SK-N-SH treated with all-trans-retinoic acid at 6 μM for 48 hours (cell line): ENCODE measurements at regions not wholly inside any gene's neighbourhood (a gene's known extent, or its start where the extent isn't known, plus 50 kb on each side); places are given as distances from the start of the nearest gene placed in this dataset.
"Not testable (repeated sequence)": the region's sequence is repeated elsewhere in the genome, so short reads cannot be mapped to it uniquely, and the experiment has no call there.

ENCODE experiments used
- ATAC-seq: fragments of 200-7000 bp; cut with Tn5 transposase; 3 replicates; pipeline ENCODE4 v1.9.1; 2020; ENCODE audit warnings: mild to moderate bottlenecking, moderate library complexity
- ARNTL ChIP-seq: fragments of 450-650 bp; formaldehyde crosslinking; IDR thresholded peaks from 2 replicates; pipeline ENCODE4 v1.5.0; 2020; ENCODE audit warnings: low read depth, mild to moderate bottlenecking, moderate library complexity, borderline replicate concordance
- BACH2 ChIP-seq: fragments of 250-450 bp; sonication (Bioruptor Pico); IDR thresholded peaks from 2 replicates; pipeline ENCODE4 v1.9.0; 2021; ENCODE audit warnings: mild to moderate bottlenecking, borderline replicate concordance
- CREB5 ChIP-seq: fragments of 250-450 bp; sonication (Bioruptor Pico); IDR thresholded peaks from 2 replicates; pipeline ENCODE4 v1.5.1; 2020; ENCODE audit warnings: low read depth, mild to moderate bottlenecking, moderate library complexity
- CSDC2 ChIP-seq: fragments of 250-450 bp; sonication (Bioruptor Pico); IDR thresholded peaks from 2 replicates; pipeline ENCODE4 v1.5.0; 2020; ENCODE audit warnings: mild to moderate bottlenecking, moderate library complexity
- CSRNP3 ChIP-seq: fragments of 250-450 bp; sonication (Bioruptor Pico); IDR thresholded peaks from 2 replicates; pipeline ENCODE4 v1.5.1; 2021; ENCODE audit warnings: mild to moderate bottlenecking, moderate library complexity
- ESRRG ChIP-seq: fragments of 250-450 bp; sonication (Bioruptor Pico); IDR thresholded peaks from 2 replicates; pipeline ENCODE4 v1.6.1; 2021; ENCODE audit warnings: mild to moderate bottlenecking
- GLIS3 ChIP-seq: fragments of 250-450 bp; sonication (Bioruptor Pico); IDR thresholded peaks from 2 replicates; pipeline ENCODE4 v1.5.0; 2020; ENCODE audit warnings: mild to moderate bottlenecking, moderate library complexity
- ISL1 ChIP-seq: fragments of 250-450 bp; sonication (Bioruptor Pico); IDR thresholded peaks from 2 replicates; pipeline ENCODE4 v2.1.2; 2022; ENCODE audit warnings: mild to moderate bottlenecking, moderate library complexity
- OSR1 ChIP-seq: fragments of 250-450 bp; sonication (Bioruptor Pico); IDR thresholded peaks from 2 replicates; pipeline ENCODE4 v1.8.0; 2022; ENCODE audit warnings: moderate library complexity, mild to moderate bottlenecking, inconsistent platforms
- PATZ1 ChIP-seq: fragments of 250-450 bp; sonication (Bioruptor Pico); IDR thresholded peaks from 2 replicates; pipeline ENCODE4 v1.8.0; 2020; ENCODE audit warnings: mild to moderate bottlenecking, moderate library complexity, borderline replicate concordance
- POU6F1 ChIP-seq: fragments of 250-450 bp; sonication (Bioruptor Pico); IDR thresholded peaks from 2 replicates; pipeline ENCODE4 v1.8.0; 2021; ENCODE audit warnings: low read depth, mild to moderate bottlenecking, moderate library complexity, borderline replicate concordance
- PPARA ChIP-seq: fragments of 250-450 bp; sonication (Bioruptor Pico); IDR thresholded peaks from 2 replicates; pipeline ENCODE4 v1.5.0; 2020; ENCODE audit warnings: mild to moderate bottlenecking, borderline replicate concordance
- TCF4 ChIP-seq: fragments of 250-450 bp; sonication (Bioruptor Pico); IDR thresholded peaks from 2 replicates; pipeline ENCODE4 v1.8.0; 2021; ENCODE audit warnings: mild to moderate bottlenecking, moderate library complexity, borderline replicate concordance
- TOX ChIP-seq: fragments of 250-450 bp; sonication (Bioruptor Pico); IDR thresholded peaks from 2 replicates; pipeline ENCODE4 v1.8.0; 2021; ENCODE audit warnings: mild to moderate bottlenecking, moderate library complexity, borderline replicate concordance
- ZC3H10 ChIP-seq: fragments of 250-450 bp; sonication (Bioruptor Pico); IDR thresholded peaks from 2 replicates; pipeline ENCODE4 v1.5.1; 2021; ENCODE audit warnings: mild to moderate bottlenecking, moderate library complexity
- ZFP30 ChIP-seq: fragments of 450-650 bp; formaldehyde crosslinking; IDR thresholded peaks from 2 replicates; pipeline ENCODE4 v1.5.0; 2022; ENCODE audit warnings: mild to moderate bottlenecking, moderate library complexity
- ZNF565 ChIP-seq: fragments of 450-650 bp; formaldehyde crosslinking; conservative IDR thresholded peaks from 2 replicates; pipeline ENCODE4 v1.5.0; 2020; ENCODE audit warnings: low read depth, mild to moderate bottlenecking, moderate library complexity
- ZNF70 ChIP-seq: fragments of 450-650 bp; formaldehyde crosslinking; IDR thresholded peaks from 2 replicates; pipeline ENCODE4 v1.5.0; 2020; ENCODE audit warnings: mild to moderate bottlenecking, moderate library complexity
- ZNF8 ChIP-seq: fragments of 450-650 bp; formaldehyde crosslinking; IDR thresholded peaks from 2 replicates; pipeline ENCODE4 v1.5.0; 2020; ENCODE audit warnings: mild to moderate bottlenecking, moderate library complexity
- TF ChIP-seq, protein P1 (sequence below): fragments of 250-450 bp; sonication (Bioruptor Pico); IDR thresholded peaks from 2 replicates; pipeline ENCODE4 v1.5.0; 2020; ENCODE audit warnings: mild to moderate bottlenecking, moderate library complexity

- TF ChIP-seq, protein P1, sequence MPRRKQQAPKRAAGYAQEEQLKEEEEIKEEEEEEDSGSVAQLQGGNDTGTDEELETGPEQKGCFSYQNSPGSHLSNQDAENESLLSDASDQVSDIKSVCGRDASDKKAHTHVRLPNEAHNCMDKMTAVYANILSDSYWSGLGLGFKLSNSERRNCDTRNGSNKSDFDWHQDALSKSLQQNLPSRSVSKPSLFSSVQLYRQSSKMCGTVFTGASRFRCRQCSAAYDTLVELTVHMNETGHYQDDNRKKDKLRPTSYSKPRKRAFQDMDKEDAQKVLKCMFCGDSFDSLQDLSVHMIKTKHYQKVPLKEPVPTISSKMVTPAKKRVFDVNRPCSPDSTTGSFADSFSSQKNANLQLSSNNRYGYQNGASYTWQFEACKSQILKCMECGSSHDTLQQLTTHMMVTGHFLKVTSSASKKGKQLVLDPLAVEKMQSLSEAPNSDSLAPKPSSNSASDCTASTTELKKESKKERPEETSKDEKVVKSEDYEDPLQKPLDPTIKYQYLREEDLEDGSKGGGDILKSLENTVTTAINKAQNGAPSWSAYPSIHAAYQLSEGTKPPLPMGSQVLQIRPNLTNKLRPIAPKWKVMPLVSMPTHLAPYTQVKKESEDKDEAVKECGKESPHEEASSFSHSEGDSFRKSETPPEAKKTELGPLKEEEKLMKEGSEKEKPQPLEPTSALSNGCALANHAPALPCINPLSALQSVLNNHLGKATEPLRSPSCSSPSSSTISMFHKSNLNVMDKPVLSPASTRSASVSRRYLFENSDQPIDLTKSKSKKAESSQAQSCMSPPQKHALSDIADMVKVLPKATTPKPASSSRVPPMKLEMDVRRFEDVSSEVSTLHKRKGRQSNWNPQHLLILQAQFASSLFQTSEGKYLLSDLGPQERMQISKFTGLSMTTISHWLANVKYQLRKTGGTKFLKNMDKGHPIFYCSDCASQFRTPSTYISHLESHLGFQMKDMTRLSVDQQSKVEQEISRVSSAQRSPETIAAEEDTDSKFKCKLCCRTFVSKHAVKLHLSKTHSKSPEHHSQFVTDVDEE (CRISPR knock-in tag): peak; percentile 44; the same call in 1 of the 2 replicates
- TF ChIP-seq BACH2 (CRISPR knock-in tag) (no peak), TCF4 (CRISPR knock-in tag) (peak; percentile 73; the same call in 1 of the 2 replicates)
These were observed 74.8 kb downstream of the GADD45G start (continued) for GRCh38 chr9:89679581-89679980.

DNA sequence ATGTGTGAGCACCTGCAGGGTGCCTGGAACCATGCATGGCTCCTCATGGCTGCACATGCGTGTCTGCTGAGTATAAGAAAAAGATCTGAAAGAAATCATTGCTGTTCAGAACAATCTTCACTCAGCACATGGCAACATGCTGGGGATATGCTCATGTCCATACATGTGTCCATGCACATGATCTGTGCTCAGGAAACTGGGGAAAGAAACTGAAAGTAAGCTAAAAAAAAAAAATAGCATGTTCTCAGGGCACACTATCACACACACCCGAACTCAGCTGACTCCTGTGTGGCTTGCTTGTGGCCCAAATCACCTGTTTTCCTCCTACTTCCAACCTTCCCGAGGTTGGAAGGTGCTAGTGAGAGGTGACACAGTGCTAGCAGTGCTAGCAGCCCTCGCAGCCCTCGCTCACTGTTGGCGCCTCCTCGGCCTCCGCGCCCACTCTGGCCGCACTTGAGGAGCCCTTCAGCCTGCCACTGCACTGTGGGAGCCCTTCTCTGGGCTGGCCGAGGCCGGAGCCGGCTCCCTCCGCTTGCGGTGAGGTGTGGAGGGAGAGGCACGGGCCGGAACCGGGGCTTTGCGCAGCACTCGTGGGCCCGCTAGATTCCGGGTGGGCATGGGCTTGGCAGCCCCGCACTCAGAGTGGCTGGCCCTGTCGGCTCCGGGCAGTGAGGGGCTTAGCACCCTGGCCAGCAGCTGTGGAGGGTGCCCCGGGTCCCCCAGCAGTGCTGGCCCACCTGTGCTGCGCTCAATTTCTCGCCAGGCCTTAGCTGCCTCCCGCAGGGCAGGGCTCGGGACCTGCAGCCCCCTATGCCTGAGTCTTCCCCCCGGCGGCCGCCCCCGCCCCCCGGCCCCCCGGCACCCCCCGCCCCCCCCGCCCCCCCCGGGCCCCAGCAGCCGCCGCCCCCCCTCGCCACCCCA is 76.0 kb downstream of the GADD45G start:
- ATAC-seq: no peak
- TF ChIP-seq CSDC2 (CRISPR knock-in tag) (no peak), GLIS3 (CRISPR knock-in tag) (no peak), ZNF70 (CRISPR knock-in tag) (no peak), CSRNP3 (no peak), ISL1 (CRISPR knock-in tag) (no peak), TCF4 (CRISPR knock-in tag) (no peak), BACH2 (CRISPR knock-in tag) (no peak), ZNF565 (CRISPR knock-in tag) (no peak), TOX (CRISPR knock-in tag) (no peak), ZNF8 (CRISPR knock-in tag) (no peak), ZC3H10 (CRISPR knock-in tag) (no peak), ZFP30 (no peak), OSR1 (no peak), PATZ1 (no peak), CREB5 (CRISPR knock-in tag) (no peak), ESRRG (no peak), ARNTL (CRISPR knock-in tag) (no peak), POU6F1 (CRISPR knock-in tag) (no peak), PPARA (no peak)
- TF ChIP-seq, protein P1 (CRISPR knock-in tag): no peak

DNA sequence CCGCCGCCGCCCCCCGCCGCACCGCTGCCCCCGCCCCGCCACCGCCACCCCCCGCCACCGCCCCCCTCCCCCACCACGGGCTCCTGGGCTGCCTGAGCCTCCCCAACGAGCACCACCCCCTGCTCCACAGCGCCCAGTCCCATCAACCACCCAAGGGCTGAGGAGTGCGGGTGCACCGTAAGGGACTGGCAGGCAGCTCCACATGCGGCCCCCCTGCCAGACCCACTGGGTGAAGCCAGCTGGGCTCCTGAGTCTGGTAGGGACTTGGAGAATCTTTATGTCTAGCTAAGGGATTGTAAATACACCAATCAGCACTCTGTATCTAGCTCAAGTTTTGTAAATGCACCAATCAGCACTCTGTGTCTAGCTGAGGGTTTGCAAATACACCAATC is 76.7 kb downstream of the GADD45G start:
- ATAC-seq: not testable (repeated sequence)
